ENCODE measurements at regions not wholly inside any gene's neighbourhood (a gene's known extent, or its start where the extent isn't known, plus 50 kb on each side); places are given as distances from the start of the nearest gene placed in this dataset.

DNA sequence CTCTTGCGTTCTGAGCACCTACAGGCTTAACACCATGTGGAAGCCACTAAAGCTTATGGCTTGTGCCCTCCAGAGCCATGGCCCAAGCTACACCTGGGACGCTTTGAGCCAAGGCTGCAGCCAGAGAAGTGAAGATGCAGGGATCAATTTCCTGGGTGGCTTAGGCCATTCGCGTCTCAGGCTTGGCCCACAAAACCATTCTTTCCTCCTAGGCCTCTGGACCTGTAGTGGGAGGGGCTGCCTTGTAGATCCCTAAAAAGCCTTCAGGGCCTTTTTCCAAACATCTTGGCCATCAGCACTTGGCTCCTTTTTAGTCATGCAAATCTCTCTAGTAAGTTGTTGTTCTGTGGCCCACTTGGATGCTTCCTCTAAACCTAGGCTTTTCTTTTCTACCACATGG is 401.7 kb upstream of the RUNX1 start:
- TF ChIP-seq POLR2AphosphoS5 (IDR thresholded peaks at IDR 0.05) (no peak), EP300 (IDR thresholded peaks at IDR 0.05) (no peak)

Measured in upper lobe of left lung (tissue), 4 donors.